SJSA1 (cell line): ENCODE measurements at regions not wholly inside any gene's neighbourhood (a gene's known extent, or its start where the extent isn't known, plus 50 kb on each side); places are given as distances from the start of the nearest gene placed in this dataset.
A peak's percentile ranks its signal among the peaks of the same experiment; 100 is the strongest.

Experiments used
- DNase-seq, 2 experiments: peaks; one replicate each; pipeline ENCODE4 v3.0.0-alpha.2; 2015 to 2020; ENCODE audit warnings: low spot score in 2 of 2, low read depth in 1 of 2
- H3K27ac ChIP-seq: fragments of 250-450 bp; sonication (Bioruptor Pico); 2 replicates; pipeline ENCODE4 v1.5.1; 2020; ENCODE audit warnings: mild to moderate bottlenecking, moderate library complexity
- H3K27me3 ChIP-seq: fragments of 250-450 bp; sonication (Bioruptor Pico); replicated peaks from 2 replicates; pipeline ENCODE4 v1.5.1; 2020; ENCODE audit warnings: mild to moderate bottlenecking, moderate library complexity
- H3K36me3 ChIP-seq: fragments of 250-450 bp; sonication (Bioruptor Pico); 2 replicates; pipeline ENCODE4 v1.5.1; 2020; ENCODE audit warnings: mild to moderate bottlenecking
- H3K4me1 ChIP-seq: fragments of 250-450 bp; sonication (Bioruptor Pico); replicated peaks from 2 replicates; pipeline ENCODE4 v1.6.1; 2021; ENCODE audit warnings: mild to moderate bottlenecking
- H3K4me3 ChIP-seq: fragments of 250-450 bp; sonication (Bioruptor Pico); 2 replicates; pipeline ENCODE4 v1.5.1; 2020; ENCODE audit warnings: mild to moderate bottlenecking
- H3K9me3 ChIP-seq: fragments of 250-450 bp; sonication (Bioruptor Pico); replicated peaks from 2 replicates; pipeline ENCODE4 v1.5.1; 2020; ENCODE audit warnings: mild to moderate bottlenecking

DNA sequence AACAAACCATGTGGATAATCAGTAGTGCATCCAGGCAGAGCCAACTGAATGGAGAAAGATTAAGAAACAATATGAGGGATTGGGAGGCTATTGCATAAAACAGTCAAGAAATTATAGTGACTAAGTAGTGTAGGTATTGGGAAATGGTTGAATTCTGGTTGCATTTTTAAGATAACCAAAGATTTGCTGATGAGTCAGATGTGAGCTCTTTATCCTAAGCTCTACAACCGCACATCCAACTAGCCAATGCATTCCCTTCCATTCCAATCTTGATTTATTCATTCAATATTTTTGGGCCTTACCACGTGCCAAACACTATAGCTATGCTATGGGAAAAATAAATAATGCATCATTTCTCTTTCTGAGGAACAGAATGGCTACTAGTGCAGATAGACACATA lies 524.5 kb upstream of the RGMB start:
- Histone ChIP-seq H3K4me3 (no peak overlapping the region), H3K4me1 (no peaks in the 10 kb centered on the region)
- DNase-seq: no peak

DNA sequence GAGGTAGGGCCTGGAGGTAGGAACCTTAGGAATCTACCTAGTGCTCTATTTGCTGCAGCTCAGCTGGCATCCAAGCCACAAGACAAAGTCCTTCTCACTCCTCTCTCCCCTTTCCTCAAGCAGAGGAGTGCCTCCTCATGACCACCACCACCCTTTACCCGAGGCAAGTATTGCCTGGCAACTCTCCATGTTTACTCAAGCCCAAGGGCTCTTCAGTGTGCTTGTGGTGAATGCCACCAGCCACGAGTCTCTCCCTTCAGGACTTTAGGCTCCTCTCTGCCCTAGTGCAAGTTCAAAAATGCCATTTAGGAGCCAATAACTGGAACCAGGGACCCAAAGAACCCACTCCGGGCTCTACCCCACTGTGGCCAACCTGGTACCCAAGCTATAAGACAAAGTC lies 514.5 kb upstream of the RGMB start:
- Histone ChIP-seq H3K27me3 (no peaks in the 10 kb centered on the region), H3K27ac (no peak overlapping the region), H3K4me1 (no peaks in the 10 kb centered on the region), H3K36me3 (no peaks in the 10 kb centered on the region), H3K4me3 (no peak overlapping the region), H3K9me3 (no peaks in the 10 kb centered on the region)
- DNase-seq: no peak

More for the DNA sequence above, 524.5 kb upstream of the RGMB start:
- Histone ChIP-seq H3K9me3 (no peaks in the 10 kb centered on the region), H3K27me3 (no peaks in the 10 kb centered on the region), H3K27ac (no peak overlapping the region), H3K36me3 (no peaks in the 10 kb centered on the region)

DNA sequence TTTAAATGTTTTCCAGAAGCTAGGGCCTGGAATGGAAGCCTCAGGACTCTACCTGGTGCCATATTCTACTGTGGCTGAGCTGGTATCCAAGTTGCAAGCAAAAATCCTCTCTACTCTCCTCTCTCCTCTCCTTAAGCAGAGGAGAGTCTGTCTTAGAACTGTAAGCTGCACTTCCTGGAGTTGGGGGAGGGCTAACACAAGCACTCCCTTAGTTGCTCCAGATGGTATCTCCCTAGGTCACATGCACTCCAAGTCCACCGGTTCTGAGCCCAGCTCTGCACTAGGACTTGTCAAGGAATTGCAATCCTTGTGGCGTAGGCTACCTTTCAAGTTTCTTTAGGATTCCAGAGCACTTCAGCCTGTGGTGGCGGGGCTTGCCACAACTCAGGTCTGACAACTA lies 513.9 kb upstream of the RGMB start:
- H3K27me3 ChIP-seq: no peaks in the 10 kb centered on the region
- no peaks in the 10 kb centered on the region for H3K36me3 ChIP-seq
- no peak for DNase-seq
- H3K4me1 ChIP-seq: no peaks in the 10 kb centered on the region
- no peaks in the 10 kb centered on the region for H3K9me3 ChIP-seq
- H3K4me3 ChIP-seq: no peak overlapping the region
- no peak overlapping the region for H3K27ac ChIP-seq

DNA sequence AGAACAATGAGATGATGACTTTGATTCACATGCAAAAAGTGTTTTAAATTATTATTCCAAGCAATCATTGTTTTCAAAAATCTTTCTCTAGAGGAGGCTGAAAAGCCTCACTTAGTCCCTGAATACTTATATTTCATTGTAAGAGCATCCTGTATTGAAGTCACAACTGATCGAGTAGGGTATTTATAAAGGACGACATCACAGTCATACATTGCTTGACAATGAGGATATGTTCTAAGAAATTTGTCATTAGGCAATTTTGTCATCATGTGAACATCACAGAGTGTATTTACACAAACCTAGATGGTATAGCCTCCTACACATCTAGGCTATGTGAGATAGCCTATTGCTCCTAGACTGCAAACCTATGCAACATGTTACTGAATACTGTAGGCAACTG lies 510.4 kb upstream of the RGMB start:
- no peak overlapping the region for H3K27ac ChIP-seq

DNA sequence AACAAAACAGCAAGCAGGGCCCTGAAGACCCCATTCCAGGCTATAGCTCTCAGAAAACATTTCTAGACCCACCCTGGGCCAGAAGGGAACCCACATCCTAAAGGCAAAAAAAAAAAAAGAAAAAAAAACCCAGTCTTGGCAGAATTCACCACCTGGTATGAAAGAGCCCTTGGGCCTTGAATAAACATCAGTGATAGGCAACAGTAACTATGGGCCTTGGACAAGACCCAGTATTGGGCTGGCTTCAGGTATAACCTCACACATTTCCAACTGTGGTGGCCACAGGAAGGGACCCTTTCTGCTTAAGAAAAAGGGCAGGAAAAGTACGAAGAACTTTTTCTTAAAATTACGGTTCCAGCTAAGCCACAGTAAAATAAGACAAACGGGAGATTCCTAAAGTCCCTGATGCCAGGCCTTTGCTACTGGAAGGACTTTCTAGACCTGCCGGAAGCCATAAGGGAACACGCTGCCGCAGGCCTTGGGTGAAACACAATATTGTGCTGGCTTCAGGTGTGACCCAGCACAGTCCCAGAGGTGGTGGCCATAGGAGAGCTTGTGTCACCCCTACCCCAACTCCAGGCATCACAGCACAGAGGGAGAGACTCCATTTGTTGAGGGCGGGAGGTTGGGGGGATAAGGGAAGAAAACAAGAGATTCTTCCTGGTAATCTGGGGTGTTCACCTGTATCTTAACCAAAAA lies 505.2 kb upstream of the RGMB start:
- no peak overlapping the region for H3K27ac ChIP-seq
- DNase-seq: no peak
- H3K36me3 ChIP-seq: no peaks in the 10 kb centered on the region
- no peaks in the 10 kb centered on the region for H3K4me1 ChIP-seq
- H3K27me3 ChIP-seq: no peaks in the 10 kb centered on the region
- H3K9me3 ChIP-seq: no peaks in the 10 kb centered on the region
- H3K4me3 ChIP-seq: no peak overlapping the region

More for the DNA sequence above, 510.4 kb upstream of the RGMB start:
- no peak for DNase-seq
- no peaks in the 10 kb centered on the region for H3K9me3 ChIP-seq
- H3K4me3 ChIP-seq: no peak overlapping the region
- no peaks in the 10 kb centered on the region for H3K4me1 ChIP-seq
- no peaks in the 10 kb centered on the region for H3K27me3 ChIP-seq
- H3K36me3 ChIP-seq: no peaks in the 10 kb centered on the region

DNA sequence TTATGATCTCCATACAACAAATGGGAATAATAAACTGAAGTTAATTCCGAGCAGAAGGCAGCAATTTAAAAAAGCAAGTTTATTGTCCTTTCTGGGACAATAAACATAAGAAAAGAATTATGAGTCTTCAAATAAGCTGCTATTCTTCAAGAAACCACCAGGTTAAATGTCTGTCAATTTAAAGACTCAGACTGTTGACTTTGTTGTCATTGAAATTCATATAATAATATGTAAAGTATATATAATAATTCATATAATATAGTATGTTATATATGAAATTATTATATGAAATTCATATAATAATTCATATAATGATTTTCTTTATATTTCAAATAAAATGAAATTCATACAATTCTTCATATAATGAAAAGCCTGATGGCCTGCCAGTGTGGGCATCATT lies 497.5 kb upstream of the RGMB start:
- H3K4me1 ChIP-seq: no peaks in the 10 kb centered on the region
- H3K27ac ChIP-seq: no peak overlapping the region
- no peaks in the 10 kb centered on the region for H3K9me3 ChIP-seq
- H3K4me3 ChIP-seq: no peak overlapping the region
- no peaks in the 10 kb centered on the region for H3K27me3 ChIP-seq
- no peaks in the 10 kb centered on the region for H3K36me3 ChIP-seq
- no peak for DNase-seq

DNA sequence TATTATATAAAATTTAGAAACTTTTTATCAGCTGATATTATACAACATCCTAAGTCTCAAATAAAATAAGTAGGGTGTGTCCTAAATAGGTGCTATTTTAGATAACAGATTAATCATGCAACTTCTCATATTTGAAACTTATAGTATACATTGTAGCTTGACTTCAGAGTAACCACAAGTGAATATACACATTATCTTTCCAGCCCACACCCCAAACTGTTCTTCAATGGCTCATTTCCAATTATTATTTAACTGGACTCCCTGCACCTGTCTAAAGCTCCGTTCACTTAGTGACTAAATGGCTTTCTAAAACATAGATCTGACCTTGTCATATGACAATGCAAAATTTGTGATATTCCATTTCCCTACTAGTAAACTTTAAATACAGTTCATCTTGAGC lies 490.9 kb upstream of the RGMB start:
- Histone ChIP-seq H3K27me3 (no peaks in the 10 kb centered on the region), H3K27ac (no peak overlapping the region), H3K36me3 (no peaks in the 10 kb centered on the region), H3K9me3 (no peaks in the 10 kb centered on the region), H3K4me1 (no peaks in the 10 kb centered on the region), H3K4me3 (no peak overlapping the region)
- DNase-seq: no peak

DNA sequence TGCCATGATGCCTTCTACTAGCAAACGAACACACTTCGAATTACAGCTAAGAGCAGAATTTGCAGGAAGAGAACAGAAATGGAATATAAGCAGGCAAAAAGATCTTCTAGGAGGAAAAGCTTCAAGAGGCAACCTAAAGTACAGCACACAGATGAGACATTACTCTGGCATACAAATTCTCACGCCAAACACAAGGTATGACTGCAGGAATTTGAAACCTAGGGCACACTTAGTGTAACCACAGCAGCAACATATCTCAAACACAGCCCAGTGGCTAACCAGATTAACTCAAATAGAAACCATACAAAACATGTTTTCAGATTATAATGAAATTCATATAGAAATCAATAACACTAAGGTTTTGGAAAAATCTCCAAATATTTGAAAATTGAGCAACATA lies 481.0 kb upstream of the RGMB start:
- H3K27me3 ChIP-seq: no peaks in the 10 kb centered on the region
- H3K4me3 ChIP-seq: no peak overlapping the region
- H3K36me3 ChIP-seq: no peaks in the 10 kb centered on the region
- DNase-seq: no peak
- no peaks in the 10 kb centered on the region for H3K9me3 ChIP-seq
- peaks cover 13% of the 10 kb centered on the region for H3K4me1 ChIP-seq
- H3K27ac ChIP-seq: no peak overlapping the region

DNA sequence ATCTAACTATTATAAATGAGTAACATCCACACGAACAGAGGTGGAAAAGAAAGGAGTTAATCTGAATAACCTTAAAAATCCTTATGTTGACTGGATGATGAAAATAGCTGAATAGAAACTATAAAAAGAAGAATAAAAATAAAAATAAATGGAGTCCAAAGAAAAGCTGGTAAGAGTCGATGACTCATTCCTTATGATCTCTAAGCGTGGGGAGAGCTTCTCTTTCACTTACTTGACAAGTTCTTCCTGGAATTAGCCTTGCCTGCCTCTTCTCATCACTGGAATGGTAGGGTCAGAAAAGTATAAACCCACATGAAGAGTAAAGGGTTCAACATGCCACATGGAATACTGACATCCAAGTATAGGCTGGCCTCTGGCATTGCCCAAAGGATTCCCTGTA lies 477.0 kb upstream of the RGMB start:
- Histone ChIP-seq H3K27ac (peak overlapping the region; percentile 13; the same call in 1 of the 2 replicates), H3K4me3 (no peak overlapping the region), H3K27me3 (no peaks in the 10 kb centered on the region), H3K36me3 (no peaks in the 10 kb centered on the region), H3K4me1 (peaks cover 26% of the 10 kb centered on the region), H3K9me3 (no peaks in the 10 kb centered on the region)
- peak in 1 of 2 experiments; percentile 60 for DNase-seq

DNA sequence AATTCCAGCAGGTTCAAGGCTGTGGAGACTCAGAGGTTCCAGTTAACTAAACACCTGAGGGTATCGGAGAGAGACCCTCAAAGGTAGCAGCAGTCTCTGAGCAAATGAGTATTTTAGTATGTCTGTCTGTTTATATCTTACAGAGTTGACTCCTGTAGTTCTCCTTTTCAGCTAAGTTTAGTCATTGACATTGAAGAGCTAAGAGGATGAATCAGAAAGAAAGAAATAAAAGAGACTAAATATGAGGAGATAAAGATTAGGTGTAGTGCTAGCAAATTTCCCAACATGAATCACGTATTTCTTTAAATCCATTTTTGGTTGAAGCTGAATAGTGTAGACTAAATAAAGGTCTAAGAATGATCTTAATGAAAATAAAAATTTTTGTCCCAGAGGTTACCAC lies 474.0 kb upstream of the RGMB start:
- Histone ChIP-seq H3K4me3 (no peak overlapping the region), H3K9me3 (no peaks in the 10 kb centered on the region), H3K4me1 (peaks cover 31% of the 10 kb centered on the region), H3K36me3 (no peaks in the 10 kb centered on the region), H3K27me3 (no peaks in the 10 kb centered on the region), H3K27ac (no peak overlapping the region)
- no peak for DNase-seq

DNA sequence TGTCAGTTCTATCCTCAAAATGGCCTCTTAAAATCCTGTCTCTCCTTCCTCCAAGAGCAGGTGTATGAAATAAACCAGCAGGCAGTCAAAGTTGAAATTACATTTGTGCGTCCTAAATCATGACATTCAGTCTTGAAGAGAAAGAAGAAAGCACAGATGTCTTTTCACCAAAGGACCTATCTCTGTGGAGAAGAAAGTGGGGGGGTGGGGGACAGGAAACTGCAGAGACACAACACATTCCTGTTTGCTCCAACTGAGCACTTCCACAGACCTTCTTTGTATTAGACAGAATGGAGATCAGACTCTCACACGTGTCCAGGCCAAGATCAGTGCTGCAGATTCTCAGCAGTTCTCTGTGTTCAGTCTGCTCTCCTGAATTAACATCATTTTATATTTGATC lies 471.9 kb upstream of the RGMB start:
- no peak for DNase-seq
- peaks cover 21% of the 10 kb centered on the region for H3K4me1 ChIP-seq
- no peaks in the 10 kb centered on the region for H3K9me3 ChIP-seq
- no peak overlapping the region for H3K4me3 ChIP-seq
- H3K27me3 ChIP-seq: no peaks in the 10 kb centered on the region
- H3K36me3 ChIP-seq: no peaks in the 10 kb centered on the region
- no peak overlapping the region for H3K27ac ChIP-seq

DNA sequence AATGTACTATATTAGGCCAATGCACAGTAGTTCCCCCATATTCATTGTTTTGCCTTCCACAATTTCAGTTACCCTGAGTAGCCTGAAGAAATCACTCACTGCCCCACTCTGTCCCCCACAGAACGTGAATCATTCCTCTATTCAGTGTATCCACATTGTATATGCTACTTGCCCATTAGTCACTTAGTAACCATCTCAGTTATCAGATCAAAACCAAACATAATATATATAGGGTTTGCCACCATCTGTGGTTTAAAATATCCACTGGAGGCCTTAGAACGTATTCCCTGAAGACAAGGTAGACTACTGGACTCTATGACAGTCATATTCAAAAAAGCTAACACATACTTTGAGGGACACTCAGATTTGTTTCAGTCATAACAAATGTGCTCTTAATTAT lies 465.7 kb upstream of the RGMB start:
- Histone ChIP-seq H3K9me3 (no peaks in the 10 kb centered on the region), H3K4me1 (peaks cover 57% of the 10 kb centered on the region), H3K27ac (peak overlapping the region; percentile 98), H3K27me3 (no peaks in the 10 kb centered on the region), H3K4me3 (no peak overlapping the region), H3K36me3 (no peaks in the 10 kb centered on the region)
- DNase-seq: peak; percentile 75 to 83

DNA sequence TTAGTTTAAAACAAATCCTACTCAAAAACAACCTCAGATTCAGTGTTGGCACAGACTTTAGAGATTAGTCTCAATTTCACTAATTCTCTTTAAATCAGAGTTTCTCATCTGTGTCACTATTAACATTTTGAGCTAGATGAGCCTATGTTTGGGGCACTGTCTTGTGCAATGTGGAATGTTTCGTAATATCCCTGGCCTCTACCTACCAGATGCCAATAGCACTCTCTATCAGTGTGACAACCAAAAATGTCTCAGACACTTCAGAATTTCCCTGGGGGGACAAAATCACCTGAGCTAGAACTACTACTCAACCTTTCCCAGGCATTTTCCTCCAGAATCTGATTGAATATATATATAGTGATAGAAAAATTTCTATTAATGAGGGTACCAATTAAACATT lies 465.2 kb upstream of the RGMB start:
- H3K9me3 ChIP-seq: no peaks in the 10 kb centered on the region
- peaks cover 61% of the 10 kb centered on the region for H3K4me1 ChIP-seq
- H3K36me3 ChIP-seq: no peaks in the 10 kb centered on the region
- DNase-seq: no peak
- no peaks in the 10 kb centered on the region for H3K27me3 ChIP-seq
- H3K27ac ChIP-seq: peak overlapping the region; percentile 98
- H3K4me3 ChIP-seq: no peak overlapping the region

DNA sequence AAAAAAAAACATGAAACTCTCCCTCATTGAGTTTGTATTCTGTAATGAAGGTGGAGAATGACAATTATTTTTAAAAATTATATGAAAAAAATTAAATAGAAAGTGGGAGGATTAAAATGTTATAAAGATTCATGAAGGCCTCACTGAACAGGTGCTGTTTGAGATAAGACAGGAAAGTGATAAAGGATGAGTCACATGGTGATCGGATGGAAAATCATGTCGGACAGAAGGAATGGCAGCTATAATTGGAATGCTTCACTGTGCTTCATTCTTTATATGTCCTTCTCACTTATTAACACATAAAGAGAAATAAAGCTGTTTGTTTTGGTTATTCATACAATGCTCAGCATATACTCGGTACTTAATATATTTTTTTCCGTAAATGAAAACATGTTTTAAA lies 464.5 kb upstream of the RGMB start:
- H3K9me3 ChIP-seq: no peaks in the 10 kb centered on the region
- no peak for DNase-seq
- H3K27me3 ChIP-seq: no peaks in the 10 kb centered on the region
- peak overlapping the region; percentile 98 for H3K27ac ChIP-seq
- H3K4me3 ChIP-seq: peak overlapping the region; percentile 20
- no peaks in the 10 kb centered on the region for H3K36me3 ChIP-seq
- peaks cover 68% of the 10 kb centered on the region for H3K4me1 ChIP-seq
